IMR-90 (cell line): ENCODE measurements at regions not wholly inside any gene's neighbourhood (a gene's known extent, or its start where the extent isn't known, plus 50 kb on each side); places are given as distances from the start of the nearest gene placed in this dataset.

Source experiments
- ATAC-seq: fragments of 200-7000 bp; cut with Tn5 transposase; 2 replicates; pipeline ENCODE4 v1.9.1; 2020; ENCODE audit warnings: low read depth, mild to moderate bottlenecking, moderate library complexity
- BruUV-seq: library from RNA; stranded (reverse); fragments of 400-500 nt; replicated peaks from 2 replicates; lab custom pipeline; 2021; lab: Mats Ljungman, UMichigan
- CTCF ChIA-PET: fragments of 300-600 bp; formaldehyde crosslinking; extraction: SDS; loops from one replicate; lab custom pipeline; 2021; ENCODE audit warnings: antibody characterized with exemption; lab: Yijun Ruan, JAX
- POLR2A ChIA-PET: fragments of 300-600 bp; sonication (Branson Sonifier 250); formaldehyde crosslinking; loops from one replicate; lab custom pipeline; 2022; ENCODE audit warnings: antibody characterized with exemption; ENCODE audit not compliant: unreplicated experiment; lab: Charles Lee
- DNase-seq: peaks from one replicate; pipeline ENCODE4 v3.0.0; 2013
- H2AFZ ChIP-seq: replicated peaks from 2 replicates; pipeline ENCODE3; 2013; ENCODE audit warnings: low read length, mild to moderate bottlenecking; ENCODE audit not compliant: poor library complexity
- H2AK5ac ChIP-seq: 2 replicates; pipeline ENCODE4 v1.6.1; 2013; ENCODE audit warnings: low read depth, low read length, inconsistent platforms
- H2AK9ac ChIP-seq: replicated peaks from 2 replicates; pipeline ENCODE3; 2013; ENCODE audit warnings: mild to moderate bottlenecking, low read depth, low read length, moderate library complexity; ENCODE audit not compliant: poor library complexity
- H2BK120ac ChIP-seq: 2 replicates; pipeline ENCODE4 v1.6.1; 2013; ENCODE audit warnings: low read depth, low read length, inconsistent platforms
- H2BK15ac ChIP-seq: 3 replicates; pipeline ENCODE4 v1.6.1; 2013; ENCODE audit warnings: low read depth, low read length, inconsistent platforms
- H2BK20ac ChIP-seq: 2 replicates; pipeline ENCODE4 v1.6.1; 2013; ENCODE audit warnings: low read depth, mild to moderate bottlenecking, inconsistent platforms, low read length, moderate library complexity
- H2BK5ac ChIP-seq: 2 replicates; pipeline ENCODE4 v1.6.1; 2013; ENCODE audit warnings: mild to moderate bottlenecking, low read depth, low read length, inconsistent platforms; ENCODE audit not compliant: poor library complexity, severe bottlenecking
- H3K14ac ChIP-seq: replicated peaks from 2 replicates; pipeline ENCODE4 v1.6.1; 2013; ENCODE audit warnings: low read depth, low read length, inconsistent platforms
- H3K18ac ChIP-seq: 2 replicates; pipeline ENCODE4 v1.6.1; 2013; ENCODE audit warnings: low read depth, low read length, control low read depth
- H3K23ac ChIP-seq: 2 replicates; pipeline ENCODE4 v1.6.1; 2013; ENCODE audit warnings: low read depth, low read length, inconsistent platforms
- H3K27ac ChIP-seq: 2 replicates; pipeline ENCODE4 v1.5.1; 2013; ENCODE audit warnings: mild to moderate bottlenecking, control low read depth, low read length; ENCODE audit not compliant: insufficient read depth
- H3K27me3 ChIP-seq: 2 replicates; pipeline ENCODE4 v1.6.1; 2013; ENCODE audit warnings: low read length; ENCODE audit not compliant: control insufficient read depth, insufficient read depth
- H3K36me3 ChIP-seq: 2 replicates; pipeline ENCODE4 v1.6.1; 2013; ENCODE audit warnings: low read length, mixed read lengths; ENCODE audit not compliant: control insufficient read depth, insufficient read depth
- H3K4ac ChIP-seq: 2 replicates; pipeline ENCODE4 v1.6.1; 2013; ENCODE audit warnings: low read depth, low read length, inconsistent platforms
- H3K4me1 ChIP-seq: 2 replicates; pipeline ENCODE4 v1.6.1; 2013; ENCODE audit warnings: low read length, mixed read lengths; ENCODE audit not compliant: control insufficient read depth, insufficient read depth
- H3K4me2 ChIP-seq: 2 replicates; pipeline ENCODE4 v1.6.1; 2013; ENCODE audit warnings: low read depth, mild to moderate bottlenecking, control low read depth, low read length, moderate library complexity
- H3K4me3 ChIP-seq: 2 replicates; pipeline ENCODE4 v1.5.1; 2013; ENCODE audit warnings: low read depth, mild to moderate bottlenecking, control low read depth, low read length, moderate library complexity; ENCODE audit not compliant: insufficient read depth
- H3K56ac ChIP-seq: 2 replicates; pipeline ENCODE4 v1.6.1; 2013; ENCODE audit warnings: low read length, inconsistent platforms; ENCODE audit not compliant: insufficient read depth; ENCODE audit errors: extremely low read depth
- H3K79me1 ChIP-seq, 2 experiments: 2 replicates each; pipeline ENCODE4 v1.6.1; 2013; ENCODE audit warnings: low read length in 2 of 2, inconsistent platforms in 1 of 2, low read depth in 1 of 2
- H3K9ac ChIP-seq: 2 replicates; pipeline ENCODE4 v1.6.1; 2013; ENCODE audit warnings: low read depth, low read length, control low read depth
- H3K9me1 ChIP-seq: 2 replicates; pipeline ENCODE4 v1.6.1; 2013; ENCODE audit warnings: low read length, inconsistent platforms; ENCODE audit not compliant: insufficient read depth
- H3K9me3 ChIP-seq: 2 replicates; pipeline ENCODE4 v1.6.1; 2013; ENCODE audit warnings: low read length; ENCODE audit not compliant: control insufficient read depth, insufficient read depth
- H4K20me1 ChIP-seq: 2 replicates; pipeline ENCODE4 v1.6.1; 2013; ENCODE audit warnings: low read length, inconsistent platforms; ENCODE audit not compliant: insufficient read depth
- H4K5ac ChIP-seq: 2 replicates; pipeline ENCODE4 v1.6.1; 2013; ENCODE audit warnings: mild to moderate bottlenecking, low read depth, low read length, control low read depth
- H4K8ac ChIP-seq, 2 experiments: 2 replicates each; pipeline ENCODE4 v1.6.1; 2013; ENCODE audit warnings: low read depth in 2 of 2, low read length in 2 of 2, control low read depth in 1 of 2, inconsistent platforms in 1 of 2
- H4K91ac ChIP-seq: 2 replicates; pipeline ENCODE4 v1.6.1; 2013; ENCODE audit warnings: low read depth, low read length, inconsistent platforms; ENCODE audit not compliant: insufficient read depth
- CTCF ChIP-seq: conservative IDR thresholded peaks from 2 replicates; pipeline ENCODE4 v1.5.1; 2012; ENCODE audit warnings: mild to moderate bottlenecking, low read depth, low read length, improper control_type of control experiment
- ELK1 ChIP-seq: fragments of 150-350 bp; IDR thresholded peaks from 2 replicates; pipeline ENCODE4 v1.6.1; 2016; ENCODE audit warnings: low read depth, mild to moderate bottlenecking, low read length, moderate library complexity, borderline replicate concordance
- FOS ChIP-seq: fragments of 150-350 bp; IDR thresholded peaks from 2 replicates; pipeline ENCODE4 v1.6.1; 2016; ENCODE audit warnings: low read depth, low read length
- MAFK ChIP-seq: IDR thresholded peaks from 2 replicates; pipeline ENCODE4 v1.6.1; 2012; ENCODE audit warnings: low read depth, low read length, improper control_type of control experiment
- MXI1 ChIP-seq: IDR thresholded peaks from 2 replicates; pipeline ENCODE4 v1.6.1; 2012; ENCODE audit warnings: low read depth, mild to moderate bottlenecking, low read length, moderate library complexity, borderline replicate concordance
- POLR2A ChIP-seq: IDR thresholded peaks from 2 replicates; pipeline ENCODE4 v1.6.1; 2012; ENCODE audit warnings: mild to moderate bottlenecking, low read depth, low read length
- RAD21 ChIP-seq: IDR thresholded peaks from 2 replicates; pipeline ENCODE4 v1.6.1; 2012; ENCODE audit warnings: low read length, improper control_type of control experiment
- USF2 ChIP-seq: fragments of 150-350 bp; IDR thresholded peaks from 2 replicates; pipeline ENCODE4 v1.6.1; 2017; ENCODE audit warnings: mild to moderate bottlenecking, antibody characterized with exemption, low read length, low read depth
- WGBS, 2 experiments: methylation state at CpG; one replicate each; pipeline versions ENCODE4 v1.1.5 to v1.1.7; 2013; ENCODE audit warnings: missing lambda C conversion rate in 2 of 2; ENCODE audit not compliant: insufficient read length in 1 of 2; ENCODE audit errors: extremely low coverage in 2 of 2; 5-methylcytosine and 5-hydroxymethylcytosine counted together
- dilution Hi-C: fragments of 300-500 bp; cut with HindIII; formaldehyde crosslinking; loops from one replicate; pipeline ENCODE4 v1.14.3; 2018; ENCODE audit warnings: low sequenced_read_pairs; ENCODE audit not compliant: unreplicated experiment
- in situ Hi-C: fragments of 300-500 bp; cut with MboI; formaldehyde crosslinking; loops from 3 replicates; pipeline ENCODE4 v1.14.3; 2019; ENCODE audit warnings: low sequenced_read_pairs, inconsistent platforms, mixed read lengths
- intact Hi-C: fragments of 100-400 bp; cut with micrococcal nuclease; formaldehyde crosslinking; loops from 2 replicates; pipeline ENCODE4 v1.10.0; 2022

- H3K18ac ChIP-seq = no peak overlapping the region
- no peak for DNase-seq
- H3K27me3 ChIP-seq = no peaks in the 10 kb centered on the region
- H4K5ac ChIP-seq = no peak overlapping the region
- WGBS, 2 experiments = 0% methylated on average over 1 of the region's 3 CpGs; no CpG with 5 or more reads in 1 of the 2 experiments
- ChIA-PET POLR2A (no interaction called here), CTCF (no interaction called here)
- intact Hi-C loops = no loop called here
- TF ChIP-seq MXI1 = no peak
- no peak for TF ChIP-seq RAD21
- TF ChIP-seq USF2 = no peak
- TF ChIP-seq POLR2A = no peak
- TF ChIP-seq ELK1 = no peak
- TF ChIP-seq MAFK = no peak
- no peak for TF ChIP-seq FOS
- TF ChIP-seq CTCF = no peak
- H2BK5ac ChIP-seq = no peak overlapping the region
- no peaks in the 10 kb centered on the region for H3K4me1 ChIP-seq
- no peak overlapping the region for H3K4me3 ChIP-seq
- H2AK5ac ChIP-seq = no peak overlapping the region
- no peaks in the 10 kb centered on the region for H3K36me3 ChIP-seq
- H3K4me2 ChIP-seq = no peak overlapping the region
- no peak for ATAC-seq
- no peak overlapping the region for H3K27ac ChIP-seq
- H2AFZ ChIP-seq = no peak overlapping the region
- no peak overlapping the region for H3K56ac ChIP-seq
- BruUV-seq = no TSS peak
- no peak overlapping the region for H3K4ac ChIP-seq
- no peak overlapping the region for H4K91ac ChIP-seq
- H2AK9ac ChIP-seq = no peak overlapping the region
- no peaks in the 10 kb centered on the region for H3K79me1 ChIP-seq
- H3K9me3 ChIP-seq = peaks cover 16% of the 10 kb centered on the region; the same call in 1 of the 2 replicates
- dilution Hi-C loops = no loop called here
- no peak overlapping the region for H2BK20ac ChIP-seq
- in situ Hi-C loops = no loop called here
- no peaks in the 10 kb centered on the region for H3K9me1 ChIP-seq
- no peak overlapping the region for H4K8ac ChIP-seq
- no peak overlapping the region for H3K9ac ChIP-seq
- H2BK15ac ChIP-seq = no peak overlapping the region
- no peak overlapping the region for H2BK120ac ChIP-seq
- no peak overlapping the region for H3K23ac ChIP-seq
- no peaks in the 10 kb centered on the region for H4K20me1 ChIP-seq
- H3K14ac ChIP-seq = no peak overlapping the region
Measured at GRCh38 chr5:12488161-12488560, 583.9 kb upstream of the CTNND2 start.
